ENCODE measurements at regions not wholly inside any gene's neighbourhood (a gene's known extent, or its start where the extent isn't known, plus 50 kb on each side); places are given as distances from the start of the nearest gene placed in this dataset.
"Not testable (repeated sequence)": the region's sequence is repeated elsewhere in the genome, so short reads cannot be mapped to it uniquely, and the experiment has no call there.

DNA sequence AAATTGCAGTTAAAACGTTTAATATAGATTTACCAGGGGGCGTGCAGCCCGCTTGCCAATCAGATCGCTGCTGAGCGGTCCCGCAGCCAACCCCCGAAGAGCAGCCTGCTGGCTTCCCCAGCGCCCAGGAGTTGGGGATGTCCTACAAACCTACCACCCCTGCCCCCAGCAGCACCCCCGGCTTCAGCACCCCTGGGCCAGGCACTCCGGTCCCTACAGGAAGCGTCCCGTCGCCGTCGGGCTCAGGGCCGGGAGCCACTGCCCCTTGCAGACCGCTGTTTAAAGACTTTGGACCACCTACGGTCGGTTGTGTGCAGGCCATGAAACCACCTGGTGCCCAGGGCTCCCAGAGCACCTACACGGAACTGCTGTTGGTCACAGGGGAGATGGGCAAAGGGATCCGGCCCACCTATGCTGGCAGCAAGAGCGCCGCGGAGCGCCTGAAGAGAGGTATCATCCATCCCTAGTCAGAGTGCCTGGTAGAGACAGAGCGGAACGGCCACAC, 1654.9 kb downstream of the SPATA31A7 start:
- Mint-ChIP-seq H3K27me3 (peaks cover 5 to 18% of the 10 kb centered on the region in 2 donors), H3K9me3 (peaks cover 5 to 15% of the 10 kb centered on the region in 2 donors)
- H3K4me1 Mint-ChIP-seq (ENCODE audit: low read depth in 2 of 2); DNase-seq; ATAC-seq (replicated peaks); H3K27ac Mint-ChIP-seq; H3K36me3 Mint-ChIP-seq (ENCODE audit: insufficient read depth); H3K4me3 Mint-ChIP-seq: not testable (repeated sequence)

DNA sequence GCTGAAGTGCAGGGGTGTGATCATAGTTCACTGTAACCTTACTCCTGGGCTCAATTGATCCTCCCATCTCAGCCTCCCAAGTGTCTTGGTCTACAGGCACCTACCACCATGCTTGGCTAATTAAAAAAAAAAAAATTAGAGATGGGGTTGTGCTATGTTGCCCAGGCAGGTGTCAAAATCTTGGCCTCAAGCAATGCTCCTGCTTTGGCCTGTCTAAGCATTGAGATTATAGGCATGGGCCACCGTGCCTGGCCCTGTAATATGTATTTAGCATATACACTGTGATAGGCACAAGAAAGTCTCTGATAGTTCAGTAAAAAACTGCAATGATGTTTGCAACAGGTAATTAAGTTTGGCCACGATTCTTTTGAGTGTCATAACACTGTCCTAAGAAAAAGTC, 1658.4 kb downstream of the SPATA31A7 start:
- not testable (repeated sequence) for H3K9me3 Mint-ChIP-seq; H3K27ac Mint-ChIP-seq; ATAC-seq (replicated peaks); H3K4me1 Mint-ChIP-seq (ENCODE audit: low read depth in 2 of 2); H3K4me3 Mint-ChIP-seq; DNase-seq; H3K36me3 Mint-ChIP-seq (ENCODE audit: insufficient read depth)
- H3K27me3 Mint-ChIP-seq, result peaks cover 12 to 29% of the 10 kb centered on the region in 2 donors

DNA sequence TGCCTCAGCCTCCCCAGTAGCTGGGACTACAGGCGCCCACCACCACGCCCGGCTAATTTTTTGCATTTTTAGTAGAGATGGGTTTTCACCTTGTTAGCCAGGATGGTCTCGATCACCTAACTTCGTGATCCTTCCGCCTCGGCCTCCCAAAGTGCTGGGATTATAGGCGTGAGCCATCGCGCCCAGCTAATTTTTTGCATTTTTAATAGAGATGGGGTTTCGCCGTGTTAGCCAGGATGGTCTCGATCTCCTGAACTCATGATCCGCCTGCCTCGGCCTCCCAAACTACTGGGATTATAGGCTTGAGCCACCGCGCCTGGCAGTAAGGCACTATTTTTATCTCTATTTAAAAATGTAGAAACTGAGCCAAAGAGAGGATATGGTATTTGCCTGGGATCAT, 1660.2 kb downstream of the SPATA31A7 start:
- H3K36me3 Mint-ChIP-seq (ENCODE audit: insufficient read depth); H3K9me3 Mint-ChIP-seq; H3K4me3 Mint-ChIP-seq; H3K27ac Mint-ChIP-seq; H3K4me1 Mint-ChIP-seq (ENCODE audit: low read depth in 2 of 2); DNase-seq; ATAC-seq (replicated peaks): not testable (repeated sequence)
- peaks cover 12 to 25% of the 10 kb centered on the region in 2 donors for H3K27me3 Mint-ChIP-seq

DNA sequence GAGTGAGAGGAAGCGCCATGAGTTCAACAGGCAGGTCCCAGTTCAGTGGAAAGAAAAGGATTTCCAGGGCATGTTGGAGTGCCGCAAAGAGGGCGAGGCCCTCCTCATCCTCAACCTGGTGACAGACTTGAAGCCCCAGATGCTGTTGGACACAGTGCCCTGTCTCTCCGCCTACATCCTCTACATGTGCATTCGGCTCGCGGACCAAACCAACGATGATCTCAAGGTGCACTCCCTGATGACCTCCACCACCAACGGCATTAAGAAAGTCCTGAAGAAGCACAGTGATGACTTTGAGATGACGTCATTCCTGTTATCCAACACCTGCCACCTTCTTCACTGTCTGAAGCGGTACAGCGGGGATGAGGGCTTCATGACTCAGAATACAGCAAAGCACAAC, 1667.4 kb downstream of the SPATA31A7 start:
- ATAC-seq (replicated peaks); H3K36me3 Mint-ChIP-seq (ENCODE audit: insufficient read depth): not testable (repeated sequence)

DNA sequence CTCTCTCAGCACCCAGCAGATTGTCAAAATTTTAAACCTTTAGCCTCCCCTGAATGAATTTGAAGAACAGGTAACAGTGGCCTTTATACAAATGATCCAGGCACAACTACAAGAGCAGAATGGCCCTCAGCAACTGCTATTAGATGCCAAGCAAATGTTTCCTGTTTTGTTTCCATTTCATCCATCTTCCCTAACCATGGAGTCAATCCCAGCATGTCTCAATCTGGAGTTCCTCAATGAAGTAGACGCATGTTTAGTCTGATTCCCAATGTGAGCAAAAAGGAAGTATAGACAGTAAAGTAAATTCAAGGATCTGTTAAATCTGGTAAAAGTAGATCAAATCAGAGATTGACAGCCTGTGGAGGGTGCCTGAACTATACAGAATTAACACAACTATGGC, 1668.4 kb downstream of the SPATA31A7 start:
- not testable (repeated sequence) for H3K27ac Mint-ChIP-seq; H3K9me3 Mint-ChIP-seq; H3K4me3 Mint-ChIP-seq; H3K36me3 Mint-ChIP-seq (ENCODE audit: insufficient read depth); H3K4me1 Mint-ChIP-seq (ENCODE audit: low read depth in 2 of 2); ATAC-seq (replicated peaks); DNase-seq
- H3K27me3 Mint-ChIP-seq, result peaks cover 33 to 44% of the 10 kb centered on the region in 2 donors

More for the DNA sequence above, 1667.4 kb downstream of the SPATA31A7 start:
- H3K27ac Mint-ChIP-seq; DNase-seq; H3K4me3 Mint-ChIP-seq; H3K9me3 Mint-ChIP-seq; H3K4me1 Mint-ChIP-seq (ENCODE audit: low read depth in 2 of 2): not testable (repeated sequence)
- peaks cover 24 to 43% of the 10 kb centered on the region in 2 donors for H3K27me3 Mint-ChIP-seq

DNA sequence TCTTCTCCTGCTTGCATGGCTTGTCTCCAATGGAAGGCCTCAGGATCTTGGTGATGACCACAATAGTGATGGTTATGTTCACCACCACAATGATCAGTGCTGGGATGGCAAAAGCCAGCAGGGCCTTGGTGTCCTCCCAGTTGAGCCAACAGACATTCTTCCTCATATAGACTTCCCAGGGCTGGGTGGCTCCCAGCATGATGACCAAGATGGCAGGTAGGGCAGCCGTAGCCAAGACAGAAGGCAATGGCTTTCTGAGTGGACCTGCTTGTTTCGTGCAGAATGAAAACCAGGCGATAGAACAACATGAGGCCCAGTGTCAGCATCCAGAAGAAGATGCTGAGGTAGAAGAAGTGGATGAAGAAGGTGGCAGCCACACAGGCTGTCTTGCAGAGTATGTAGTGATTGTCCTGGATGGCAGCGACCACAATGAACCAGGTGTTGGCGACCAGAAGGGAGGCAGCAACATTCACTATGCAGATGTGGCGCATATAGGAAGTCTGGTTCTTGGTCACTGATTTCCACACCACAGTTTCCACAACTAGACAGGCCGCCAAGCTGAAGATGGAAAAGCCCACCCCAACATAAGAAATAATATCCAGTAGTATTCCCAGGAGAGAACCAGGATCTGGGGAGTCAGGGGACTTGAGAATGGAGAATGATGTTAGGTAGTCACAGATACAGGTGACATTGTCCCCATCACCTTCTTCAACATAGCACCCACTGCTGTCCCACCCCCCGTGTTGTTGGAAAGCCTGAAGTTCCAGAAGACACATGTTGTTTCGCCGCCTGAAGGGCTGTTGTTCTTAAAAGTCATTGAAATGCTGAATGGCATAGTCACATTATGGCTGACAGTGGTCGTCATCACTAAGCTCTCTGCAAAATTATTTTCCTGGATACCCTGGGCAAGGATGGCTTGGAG, 1671.4 kb downstream of the SPATA31A7 start:
- H3K27ac Mint-ChIP-seq; H3K9me3 Mint-ChIP-seq; DNase-seq; H3K4me3 Mint-ChIP-seq; ATAC-seq (replicated peaks); H3K36me3 Mint-ChIP-seq (ENCODE audit: insufficient read depth); H3K4me1 Mint-ChIP-seq (ENCODE audit: low read depth in 2 of 2): not testable (repeated sequence)
- peaks cover 62 to 73% of the 10 kb centered on the region in 2 donors for H3K27me3 Mint-ChIP-seq

DNA sequence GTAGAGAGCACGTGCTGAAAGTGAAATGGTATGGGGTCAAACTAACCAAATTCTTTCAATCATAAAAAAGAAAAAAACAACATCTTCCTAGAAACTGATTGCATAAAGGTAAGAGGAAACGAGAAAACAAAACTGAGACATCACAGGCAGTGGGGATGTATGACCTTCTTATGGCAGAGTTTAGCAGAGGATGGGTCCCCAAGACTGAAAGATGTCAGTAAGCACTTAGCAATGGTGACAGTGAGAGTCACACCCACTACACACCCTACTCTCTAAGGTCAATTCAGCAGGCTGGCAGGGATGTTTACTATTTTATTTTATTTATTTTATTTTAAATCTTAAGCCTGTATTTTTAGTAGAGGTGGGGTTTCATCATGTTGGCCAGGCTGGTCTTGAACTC, 1672.3 kb downstream of the SPATA31A7 start:
- not testable (repeated sequence) for DNase-seq; H3K4me3 Mint-ChIP-seq; H3K27ac Mint-ChIP-seq; ATAC-seq (replicated peaks); H3K36me3 Mint-ChIP-seq (ENCODE audit: insufficient read depth); H3K4me1 Mint-ChIP-seq (ENCODE audit: low read depth in 2 of 2); H3K9me3 Mint-ChIP-seq
- H3K27me3 Mint-ChIP-seq, result peaks cover 64 to 83% of the 10 kb centered on the region in 2 donors

DNA sequence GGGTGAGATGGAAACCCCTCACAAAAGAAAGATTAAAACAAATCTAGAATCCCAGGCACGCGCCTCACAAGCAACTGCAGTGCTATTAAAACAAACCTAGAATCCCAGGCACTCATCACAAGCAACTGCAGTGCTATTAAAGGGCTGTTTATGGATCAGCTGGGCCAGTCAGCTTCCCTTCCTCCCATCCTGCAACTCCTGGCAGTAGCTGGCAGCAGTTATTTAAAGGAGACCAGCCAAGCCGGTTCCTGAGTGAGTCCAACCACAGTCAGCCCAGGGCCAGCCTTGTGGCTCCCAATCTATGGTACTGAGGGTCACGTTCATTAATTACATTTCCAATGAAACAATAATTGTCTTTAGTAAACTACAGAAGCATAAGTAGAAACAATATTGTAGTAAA, 1673.5 kb downstream of the SPATA31A7 start:
- H3K9me3 Mint-ChIP-seq; H3K27ac Mint-ChIP-seq; ATAC-seq (replicated peaks): not testable (repeated sequence)

DNA sequence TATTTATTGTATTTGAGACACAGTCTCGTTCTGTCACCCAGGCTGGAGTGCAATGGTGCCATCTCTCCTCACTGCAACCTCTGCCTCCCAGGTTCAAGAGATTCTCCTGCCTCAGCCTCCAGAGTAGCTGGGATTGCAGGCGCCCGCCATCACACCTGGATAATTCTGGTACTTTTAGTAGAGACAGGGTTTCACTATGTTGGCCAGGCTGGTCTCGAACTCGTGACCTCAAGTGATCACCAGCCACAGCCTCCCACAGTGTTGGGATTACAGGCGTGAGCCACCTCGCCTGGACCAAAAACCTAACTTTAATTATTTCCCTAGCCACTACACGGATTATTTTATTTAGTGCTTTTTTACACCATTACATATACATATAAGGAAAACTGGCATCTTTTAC, 1674.0 kb downstream of the SPATA31A7 start:
- H3K4me1 Mint-ChIP-seq (ENCODE audit: low read depth in 2 of 2); H3K27ac Mint-ChIP-seq; ATAC-seq (replicated peaks); H3K36me3 Mint-ChIP-seq (ENCODE audit: insufficient read depth); H3K9me3 Mint-ChIP-seq; H3K4me3 Mint-ChIP-seq; DNase-seq: not testable (repeated sequence)
- peaks cover 79 to 84% of the 10 kb centered on the region in 2 donors for H3K27me3 Mint-ChIP-seq

More for the DNA sequence above, 1673.5 kb downstream of the SPATA31A7 start:
- not testable (repeated sequence) for H3K4me1 Mint-ChIP-seq (ENCODE audit: low read depth in 2 of 2); H3K36me3 Mint-ChIP-seq (ENCODE audit: insufficient read depth); DNase-seq; H3K4me3 Mint-ChIP-seq
- H3K27me3 Mint-ChIP-seq, result peaks cover 74 to 87% of the 10 kb centered on the region in 2 donors

DNA sequence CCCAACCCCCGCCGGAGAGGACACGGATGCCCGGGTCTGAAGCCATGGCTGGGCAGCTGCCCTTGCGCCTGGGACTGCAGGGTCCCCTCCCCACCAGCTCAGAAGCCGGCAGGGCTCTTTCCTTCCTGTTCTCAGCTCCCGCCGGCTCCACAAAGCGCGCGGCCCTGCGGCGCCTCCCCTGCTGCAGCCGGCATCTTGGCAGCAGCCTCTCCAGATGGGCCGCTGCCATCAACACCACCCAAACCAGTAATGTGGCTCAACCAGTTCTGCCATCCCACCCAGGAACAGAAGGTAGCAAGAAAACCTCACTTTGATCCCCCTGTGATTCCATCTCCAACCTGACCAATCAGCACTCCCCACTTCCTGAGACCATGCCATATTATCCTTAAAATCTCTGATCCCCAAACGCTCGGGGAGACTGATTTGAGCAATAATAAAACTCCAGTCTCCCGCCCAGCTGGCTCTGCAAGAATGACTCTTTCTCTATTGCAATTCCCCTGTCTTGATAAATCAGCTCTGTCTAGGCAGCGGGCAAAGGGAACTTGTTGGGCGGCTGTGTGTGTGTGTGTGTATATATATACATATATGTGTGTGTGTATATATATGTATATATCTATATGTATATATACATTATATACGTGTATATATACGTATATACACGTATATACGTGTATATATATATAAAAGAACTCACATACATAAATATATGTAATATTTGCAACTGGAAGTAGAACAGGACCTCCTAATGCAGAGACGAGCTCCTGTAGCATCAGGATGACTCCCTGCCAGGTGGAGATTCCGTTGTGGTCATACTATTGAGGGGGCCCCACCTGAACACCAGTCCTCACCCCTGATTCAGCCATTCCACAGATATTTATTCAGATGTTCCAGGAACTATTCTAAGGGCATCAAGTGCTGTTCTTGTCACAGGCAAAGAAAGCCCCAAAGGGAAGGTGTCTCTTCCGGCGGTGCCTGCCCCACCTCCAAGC, 1674.9 kb downstream of the SPATA31A7 start:
- not testable (repeated sequence) for DNase-seq; H3K27ac Mint-ChIP-seq; H3K4me1 Mint-ChIP-seq (ENCODE audit: low read depth in 2 of 2); H3K36me3 Mint-ChIP-seq (ENCODE audit: insufficient read depth); ATAC-seq (replicated peaks); H3K9me3 Mint-ChIP-seq
- peak overlapping the region in 1 of 2 donors; percentile 15 for H3K4me3 Mint-ChIP-seq
- peaks cover 83 to 84% of the 10 kb centered on the region in 2 donors for H3K27me3 Mint-ChIP-seq

DNA sequence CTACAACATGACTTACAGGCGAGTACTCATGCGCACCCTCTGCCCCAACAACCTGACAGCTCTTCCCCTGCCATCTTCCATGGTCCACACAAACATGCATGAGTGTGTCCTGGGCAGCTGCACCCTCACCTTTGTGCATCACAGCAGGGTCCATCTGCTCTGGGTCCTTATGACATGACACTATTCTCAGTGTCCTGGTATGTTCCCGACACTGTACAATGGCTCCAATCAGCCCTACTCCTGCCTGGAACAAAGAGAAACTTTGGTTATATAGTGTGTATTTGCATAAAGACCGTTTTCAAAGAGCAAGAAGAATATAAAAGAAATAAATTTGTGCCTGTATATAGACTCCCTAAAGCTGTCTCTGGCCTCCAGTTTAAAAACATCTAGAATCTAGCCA, 1679.2 kb downstream of the SPATA31A7 start:
- H3K4me3 Mint-ChIP-seq; ATAC-seq (replicated peaks); H3K36me3 Mint-ChIP-seq (ENCODE audit: insufficient read depth); H3K4me1 Mint-ChIP-seq (ENCODE audit: low read depth in 2 of 2); H3K27ac Mint-ChIP-seq; H3K9me3 Mint-ChIP-seq; DNase-seq: not testable (repeated sequence)
- H3K27me3 Mint-ChIP-seq, result peaks cover 51 to 66% of the 10 kb centered on the region in 2 donors

DNA sequence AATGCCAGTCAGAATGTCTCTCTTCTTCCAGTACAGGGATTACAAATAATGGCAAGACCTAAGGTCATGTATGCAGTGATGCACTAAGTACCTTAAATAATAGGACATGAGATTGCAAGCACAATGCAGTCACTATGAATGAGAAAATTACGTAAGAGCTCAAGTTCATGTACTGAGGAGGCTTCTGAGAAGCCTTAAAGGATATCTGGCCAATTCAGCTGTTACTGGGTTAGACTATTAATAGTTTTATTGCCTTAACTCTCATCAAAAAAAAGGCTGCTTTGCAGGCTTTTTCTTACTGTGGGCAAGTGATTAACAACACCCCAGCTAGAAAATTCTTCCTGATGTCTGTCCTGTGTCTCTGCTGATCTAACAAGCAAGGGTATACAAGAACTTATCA, 1681.9 kb downstream of the SPATA31A7 start:
- not testable (repeated sequence) for H3K9me3 Mint-ChIP-seq; ATAC-seq (replicated peaks); DNase-seq; H3K4me3 Mint-ChIP-seq; H3K4me1 Mint-ChIP-seq (ENCODE audit: low read depth in 2 of 2); H3K36me3 Mint-ChIP-seq (ENCODE audit: insufficient read depth); H3K27ac Mint-ChIP-seq
- H3K27me3 Mint-ChIP-seq, result peaks cover 38 to 52% of the 10 kb centered on the region in 2 donors

DNA sequence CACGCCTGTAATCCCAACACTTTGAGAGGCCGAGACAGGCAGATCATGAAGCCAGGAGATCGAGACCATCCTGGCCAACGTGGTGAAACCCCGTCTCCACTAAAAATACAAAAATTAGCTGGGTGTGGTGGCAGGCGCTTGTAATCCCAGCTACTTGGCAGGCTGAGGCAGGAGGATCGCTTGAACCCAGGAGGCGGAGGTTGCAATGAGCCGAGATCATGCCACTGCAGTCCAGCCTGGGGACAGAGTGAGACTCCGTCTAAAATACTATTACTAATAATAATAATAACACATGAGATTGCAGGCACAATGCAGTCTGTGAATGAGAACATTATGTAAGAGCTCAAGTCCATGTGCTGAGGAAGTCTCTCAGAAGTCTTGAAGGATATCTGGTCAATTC, 1684.4 kb downstream of the SPATA31A7 start:
- not testable (repeated sequence) for H3K9me3 Mint-ChIP-seq; H3K4me1 Mint-ChIP-seq (ENCODE audit: low read depth in 2 of 2); ATAC-seq (replicated peaks); H3K27ac Mint-ChIP-seq; H3K36me3 Mint-ChIP-seq (ENCODE audit: insufficient read depth); H3K4me3 Mint-ChIP-seq; DNase-seq
- H3K27me3 Mint-ChIP-seq, result peaks cover 28 to 40% of the 10 kb centered on the region in 2 donors
